ENCODE measurements at regions not wholly inside any gene's neighbourhood (a gene's known extent, or its start where the extent isn't known, plus 50 kb on each side); places are given as distances from the start of the nearest gene placed in this dataset.
A peak's percentile ranks its signal among the peaks of the same experiment; 100 is the strongest.

- POLR2A ChIA-PET (ENCODE audit: unreplicated experiment), result no interaction called here
- dilution Hi-C loops (cut with HindIII; ENCODE audit: low sequenced_read_pairs, unreplicated experiment) (no loop called here), intact Hi-C loops (cut with micrococcal nuclease) (loop anchor here (10.0 kb wide), 1 partner anchor 188 kb away; no protein-coding TSS in a partner anchor), in situ Hi-C loops (cut with MboI; ENCODE audit: low sequenced_read_pairs) (no loop called here)
- Histone ChIP-seq H4K91ac (ENCODE audit: insufficient read depth, low read depth, low read length) (no peak overlapping the region), H3K4me3 (ENCODE audit: insufficient read depth, low read depth, low read length) (no peak overlapping the region), H3K79me1 (ENCODE audit: low read depth in 1 of 2, low read length in 2 of 2) (no peaks in the 10 kb centered on the region), H2BK120ac (ENCODE audit: low read depth, low read length) (no peak overlapping the region), H3K9me1 (ENCODE audit: insufficient read depth, low read length) (no peaks in the 10 kb centered on the region), H2AFZ (replicated peaks; ENCODE audit: low read length, poor library complexity) (no peak overlapping the region), H3K36me3 (ENCODE audit: control insufficient read depth, insufficient read depth, low read length) (no peaks in the 10 kb centered on the region), H2AK5ac (ENCODE audit: low read depth, low read length) (no peak overlapping the region), H3K27ac (ENCODE audit: insufficient read depth, low read length) (no peak overlapping the region), H3K4me1 (ENCODE audit: control insufficient read depth, insufficient read depth, low read length) (peaks cover 2% of the 10 kb centered on the region; the same call in 1 of the 2 replicates), H4K5ac (ENCODE audit: low read depth, low read length) (no peak overlapping the region), H3K9me3 (ENCODE audit: control insufficient read depth, insufficient read depth, low read length) (no peaks in the 10 kb centered on the region), H3K4ac (ENCODE audit: low read depth, low read length) (no peak overlapping the region), H2AK9ac (replicated peaks; ENCODE audit: low read depth, low read length, poor library complexity) (no peak overlapping the region), H3K56ac (ENCODE audit: extremely low read depth, insufficient read depth, low read length) (no peak overlapping the region), H3K27me3 (ENCODE audit: control insufficient read depth, insufficient read depth, low read length) (no peaks in the 10 kb centered on the region), H3K9ac (ENCODE audit: low read depth, low read length) (no peak overlapping the region), H2BK5ac (ENCODE audit: low read depth, low read length, poor library complexity, severe bottlenecking) (no peak overlapping the region), H3K4me2 (ENCODE audit: low read depth, low read length) (no peak overlapping the region), H4K20me1 (ENCODE audit: insufficient read depth, low read length) (no peaks in the 10 kb centered on the region), H2BK15ac (ENCODE audit: low read depth, low read length) (no peak overlapping the region), H3K14ac (replicated peaks; ENCODE audit: low read depth, low read length) (no peak overlapping the region), H2BK20ac (ENCODE audit: low read depth, low read length) (no peak overlapping the region), H3K23ac (ENCODE audit: low read depth, low read length) (no peak overlapping the region), H3K18ac (ENCODE audit: low read depth, low read length) (no peak overlapping the region), H4K8ac (ENCODE audit: low read depth in 2 of 2, low read length in 2 of 2) (no peak overlapping the region)
- DNase-seq, result no peak
- 83% methylated on average over 1 of the region's 4 CpGs; no CpG with 5 or more reads in 1 of the 2 experiments for WGBS, 2 experiments (ENCODE audit: extremely low coverage in 2 of 2, insufficient read length in 1 of 2)
- CTCF ChIA-PET, result no interaction called here
- no peak for ATAC-seq (ENCODE audit: low read depth)
- no TSS peak for BruUV-seq (replicated peaks)
- TF ChIP-seq CEBPB (IDR thresholded peaks at IDR 0.05; ENCODE audit: low read depth, low read length), result peak; percentile 69
- TF ChIP-seq RCOR1 (IDR thresholded peaks at IDR 0.05; ENCODE audit: insufficient replicate concordance, low read length), result no peak
Measured at GRCh38 chr6:47416396-47417345, 60.9 kb upstream of the CD2AP start.

Measured in IMR-90 (cell line).